Trophoblast cell (in vitro differentiated cells and primary cell): ENCODE measurements at regions not wholly inside any gene's neighbourhood (a gene's known extent, or its start where the extent isn't known, plus 50 kb on each side); places are given as distances from the start of the nearest gene placed in this dataset.
"Not testable (repeated sequence)": the region's sequence is repeated elsewhere in the genome, so short reads cannot be mapped to it uniquely, and the experiment has no call there.

Experiments
- DNase-seq, 2 donors: peaks; one replicate each; pipeline ENCODE4 v3.0.0-alpha.2; 2016
- H2AFZ ChIP-seq: 2 replicates; pipeline ENCODE4 v1.6.1; 2013; ENCODE audit warnings: low read length, moderate library complexity, mild to moderate bottlenecking; ENCODE audit not compliant: insufficient read depth, poor library complexity
- H2AK5ac ChIP-seq: 2 replicates; pipeline ENCODE4 v1.6.1; 2013; ENCODE audit warnings: mild to moderate bottlenecking, low read length
- H2BK120ac ChIP-seq: 2 replicates; pipeline ENCODE4 v1.6.1; 2013; ENCODE audit warnings: low read length, mild to moderate bottlenecking, moderate library complexity; ENCODE audit not compliant: insufficient read depth, poor library complexity
- H2BK12ac ChIP-seq: 2 replicates; pipeline ENCODE4 v1.6.1; 2013; ENCODE audit warnings: mild to moderate bottlenecking, low read length, moderate library complexity
- H2BK5ac ChIP-seq: 2 replicates; pipeline ENCODE4 v1.6.1; 2013; ENCODE audit warnings: low read length, low read depth, moderate library complexity, mild to moderate bottlenecking; ENCODE audit not compliant: poor library complexity
- H3K14ac ChIP-seq: 2 replicates; pipeline ENCODE4 v1.6.1; 2013; ENCODE audit warnings: mild to moderate bottlenecking, low read length
- H3K18ac ChIP-seq: 2 replicates; pipeline ENCODE4 v1.6.1; 2013; ENCODE audit warnings: mild to moderate bottlenecking, low read length
- H3K23ac ChIP-seq: 2 replicates; pipeline ENCODE4 v1.6.1; 2013; ENCODE audit warnings: low read length
- H3K27ac ChIP-seq: 2 replicates; pipeline ENCODE4 v1.5.1; 2013; ENCODE audit warnings: low read depth, mild to moderate bottlenecking, inconsistent platforms, low read length, moderate library complexity
- H3K27me3 ChIP-seq: 2 replicates; pipeline ENCODE4 v1.6.1; 2013; ENCODE audit warnings: inconsistent platforms, mild to moderate bottlenecking, low read length, moderate library complexity; ENCODE audit not compliant: insufficient read depth
- H3K36me3 ChIP-seq, 2 experiments: 1 replicate in 1 of 2; 2 replicates in 1 of 2; pipeline ENCODE4 v1.6.1; 2013; ENCODE audit warnings: low read length in 2 of 2, mild to moderate bottlenecking in 2 of 2, moderate library complexity in 1 of 2; ENCODE audit not compliant: insufficient read depth in 2 of 2, control insufficient read depth in 1 of 2
- H3K4ac ChIP-seq: 2 replicates; pipeline ENCODE4 v1.6.1; 2013; ENCODE audit warnings: low read depth, mild to moderate bottlenecking, low read length, moderate library complexity
- H3K4me1 ChIP-seq, 2 experiments: 1 replicate in 1 of 2; 2 replicates in 1 of 2; pipeline ENCODE4 v1.6.1; 2013; ENCODE audit warnings: low read length in 2 of 2, mild to moderate bottlenecking in 2 of 2, moderate library complexity in 1 of 2; ENCODE audit not compliant: insufficient read depth in 2 of 2, control insufficient read depth in 1 of 2
- H3K4me2 ChIP-seq: 2 replicates; pipeline ENCODE4 v1.6.1; 2013; ENCODE audit warnings: inconsistent platforms, mild to moderate bottlenecking, low read length, moderate library complexity
- H3K4me3 ChIP-seq: 2 replicates; pipeline ENCODE4 v1.5.1; 2013; ENCODE audit warnings: mild to moderate bottlenecking, low read depth, low read length, inconsistent platforms
- H3K79me1 ChIP-seq: one replicate; pipeline ENCODE4 v1.6.1; 2013; ENCODE audit warnings: low read length
- H3K79me2 ChIP-seq: 2 replicates; pipeline ENCODE4 v1.6.1; 2013; ENCODE audit warnings: low read length, mild to moderate bottlenecking; ENCODE audit not compliant: control insufficient read depth, insufficient read depth, poor library complexity
- H3K9ac ChIP-seq: 2 replicates; pipeline ENCODE4 v1.6.1; 2013; ENCODE audit warnings: mild to moderate bottlenecking, low read length
- H3K9me3 ChIP-seq: 2 replicates; pipeline ENCODE4 v1.6.1; 2013; ENCODE audit warnings: low read depth, mild to moderate bottlenecking, control low read depth, inconsistent platforms, low read length; ENCODE audit not compliant: insufficient read depth
- H4K12ac ChIP-seq: 2 replicates; pipeline ENCODE4 v1.6.1; 2013; ENCODE audit warnings: low read depth, mild to moderate bottlenecking, low read length, moderate library complexity
- H4K8ac ChIP-seq: 2 replicates; pipeline ENCODE4 v1.6.1; 2013; ENCODE audit warnings: low read depth, mild to moderate bottlenecking, low read length, moderate library complexity
- H4K91ac ChIP-seq: one replicate; pipeline ENCODE4 v1.6.1; 2013; ENCODE audit warnings: low read depth, mild to moderate bottlenecking, low read length, moderate library complexity
- WGBS: extraction: QIAGEN DNeasy Blood & Tissue Kit; methylation state at CpG from one replicate; pipeline ENCODE4 v1.1.7; 2013; ENCODE audit warnings: missing lambda C conversion rate; ENCODE audit not compliant: insufficient read length, insufficient coverage; ENCODE audit errors: extremely low coverage; 5-methylcytosine and 5-hydroxymethylcytosine counted together

DNA sequence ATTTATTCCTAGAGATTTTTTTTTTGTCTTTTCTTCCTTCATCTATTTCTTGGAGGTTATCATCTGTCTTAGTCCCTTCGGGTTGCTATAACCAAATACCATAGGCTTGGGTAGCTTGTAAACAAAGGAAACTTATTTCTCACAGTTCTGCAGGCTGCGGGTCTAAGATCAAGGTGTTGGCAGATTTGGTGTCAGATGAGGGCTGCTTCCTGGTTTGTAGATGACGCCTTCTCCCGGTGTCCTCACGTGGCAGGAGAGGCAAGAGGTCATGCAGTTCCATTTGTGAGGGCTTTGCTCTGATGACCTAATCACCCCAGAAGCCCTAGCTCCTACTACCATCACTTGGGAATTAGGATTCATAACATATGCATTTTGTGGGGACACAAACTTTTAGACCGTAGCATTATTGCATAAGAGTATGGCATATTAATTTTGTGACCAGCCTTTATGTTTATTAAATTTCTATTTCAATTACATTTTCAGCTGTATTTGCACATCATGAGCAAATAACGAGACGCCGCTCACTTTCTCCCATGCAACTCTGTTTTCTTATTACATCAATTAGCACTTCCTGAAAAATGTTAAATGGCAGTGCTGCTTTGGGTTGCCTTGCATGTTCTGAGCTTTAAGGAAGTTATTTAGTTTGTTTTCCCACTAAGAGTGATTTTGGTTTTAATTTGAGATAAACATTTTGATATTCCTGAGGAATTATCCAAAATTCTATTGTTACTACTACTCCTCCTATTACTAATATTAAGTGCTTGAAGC is 246.4 kb upstream of the HDAC4 start:
- Histone ChIP-seq H3K9me3 (peaks cover 18% of the 10 kb centered on the region), H3K4me1 (no peaks in the 10 kb centered on the region), H3K9ac (no peak overlapping the region), H3K27me3 (no peaks in the 10 kb centered on the region), H4K12ac (no peak overlapping the region), H3K23ac (no peak overlapping the region), H3K79me2 (no peaks in the 10 kb centered on the region), H3K36me3 (no peaks in the 10 kb centered on the region), H3K4ac (no peak overlapping the region), H3K14ac (no peak overlapping the region), H3K27ac (no peak overlapping the region), H3K4me3 (peak overlapping the region; percentile 47), H3K18ac (no peak overlapping the region), H2BK12ac (no peak overlapping the region), H2BK5ac (no peak overlapping the region), H2BK120ac (no peak overlapping the region), H3K4me2 (no peak overlapping the region), H2AK5ac (no peak overlapping the region), H4K91ac (no peak overlapping the region), H3K79me1 (no peaks in the 10 kb centered on the region), H2AFZ (no peak overlapping the region), H4K8ac (no peak overlapping the region)
- no peak for DNase-seq
- no CpG with 5 or more reads among the region's 9 CpGs for WGBS

GRCh38 chr2:239646184-239646583 is 245.4 kb upstream of the HDAC4 start:
- H3K79me1 ChIP-seq, result no peaks in the 10 kb centered on the region
- no peak overlapping the region for H4K12ac ChIP-seq
- H3K4ac ChIP-seq, result no peak overlapping the region
- H3K27me3 ChIP-seq, result no peaks in the 10 kb centered on the region
- H2BK120ac ChIP-seq, result no peak overlapping the region
- H3K14ac ChIP-seq, result no peak overlapping the region
- H3K4me1 ChIP-seq, result no peaks in the 10 kb centered on the region
- no CpG with 5 or more reads among the region's 14 CpGs for WGBS
- no peak overlapping the region for H2AFZ ChIP-seq
- H3K4me2 ChIP-seq, result no peak overlapping the region
- H3K36me3 ChIP-seq, result no peaks in the 10 kb centered on the region
- no peak overlapping the region for H3K23ac ChIP-seq
- no peak for DNase-seq
- H2BK5ac ChIP-seq, result no peak overlapping the region
- H3K9me3 ChIP-seq, result peaks cover 21% of the 10 kb centered on the region
- H3K18ac ChIP-seq, result no peak overlapping the region
- H3K27ac ChIP-seq, result no peak overlapping the region
- peak overlapping the region; percentile 34 for H3K9ac ChIP-seq
- no peak overlapping the region for H4K8ac ChIP-seq
- no peak overlapping the region for H2BK12ac ChIP-seq
- no peaks in the 10 kb centered on the region for H3K79me2 ChIP-seq
- no peak overlapping the region for H4K91ac ChIP-seq
- H3K4me3 ChIP-seq, result no peak overlapping the region
- no peak overlapping the region for H2AK5ac ChIP-seq

- H3K4me1 ChIP-seq, H3K14ac ChIP-seq, H3K4me3 ChIP-seq, H3K23ac ChIP-seq, H3K36me3 ChIP-seq, H2BK5ac ChIP-seq, H3K4me2 ChIP-seq, H4K12ac ChIP-seq, H4K91ac ChIP-seq, H3K9ac ChIP-seq, H2AK5ac ChIP-seq, H3K4ac ChIP-seq, H2BK12ac ChIP-seq, H3K18ac ChIP-seq, H3K27ac ChIP-seq, H3K79me2 ChIP-seq, H3K27me3 ChIP-seq, DNase-seq, H4K8ac ChIP-seq, H2BK120ac ChIP-seq, H2AFZ ChIP-seq, H3K79me1 ChIP-seq: not testable (repeated sequence)
- WGBS, result no CpG with 5 or more reads among the region's 25 CpGs
- H3K9me3 ChIP-seq, result peaks cover 23% of the 10 kb centered on the region
Measured at GRCh38 chr2:239644594-239644993, 243.8 kb upstream of the HDAC4 start.

- DNase-seq, result peak; percentile 9
- H3K27me3 ChIP-seq, result no peaks in the 10 kb centered on the region
- H4K12ac ChIP-seq, result no peak overlapping the region
- peak overlapping the region; percentile 44 for H3K23ac ChIP-seq
- H3K4me3 ChIP-seq, result peak overlapping the region; percentile 37
- H2AFZ ChIP-seq, result no peak overlapping the region
- no peak overlapping the region for H2BK12ac ChIP-seq
- no peak overlapping the region for H2AK5ac ChIP-seq
- H3K36me3 ChIP-seq, result no peaks in the 10 kb centered on the region
- no peak overlapping the region for H3K9ac ChIP-seq
- H3K14ac ChIP-seq, result no peak overlapping the region
- no peak overlapping the region for H4K8ac ChIP-seq
- H3K4ac ChIP-seq, result no peak overlapping the region
- H3K79me1 ChIP-seq, result no peaks in the 10 kb centered on the region
- no peaks in the 10 kb centered on the region for H3K79me2 ChIP-seq
- no peaks in the 10 kb centered on the region for H3K4me1 ChIP-seq
- no peak overlapping the region for H3K18ac ChIP-seq
- no peak overlapping the region for H2BK120ac ChIP-seq
- WGBS, result 100% methylated on average over 3 of the region's 7 CpGs
- H3K27ac ChIP-seq, result no peak overlapping the region
- no peak overlapping the region for H4K91ac ChIP-seq
- H3K9me3 ChIP-seq, result peaks cover 23% of the 10 kb centered on the region
- no peak overlapping the region for H3K4me2 ChIP-seq
- no peak overlapping the region for H2BK5ac ChIP-seq
Measured at GRCh38 chr2:239644011-239644410, 243.2 kb upstream of the HDAC4 start.
